ENCODE measurements at regions not wholly inside any gene's neighbourhood (a gene's known extent, or its start where the extent isn't known, plus 50 kb on each side); places are given as distances from the start of the nearest gene placed in this dataset.

GRCh38 chr18:1466035-1466434 lies 561.4 kb downstream of the ADCYAP1 start:
- no peak for ATAC-seq
- TF ChIP-seq PPARA (CRISPR knock-in tag; IDR thresholded peaks at IDR 0.05; ENCODE audit: borderline replicate concordance) (no peak), RARB (CRISPR knock-in tag; IDR thresholded peaks at IDR 0.05) (no peak), TSHZ2 (CRISPR knock-in tag; IDR thresholded peaks at IDR 0.05) (no peak), ZFP30 (CRISPR knock-in tag; IDR thresholded peaks at IDR 0.05) (no peak), ZNF565 (CRISPR knock-in tag; conservative IDR thresholded peaks at IDR 0.05; ENCODE audit: low read depth) (no peak), ZNF8 (CRISPR knock-in tag; IDR thresholded peaks at IDR 0.05) (no peak), TOX (CRISPR knock-in tag; IDR thresholded peaks at IDR 0.05; ENCODE audit: borderline replicate concordance) (no peak), GLIS3 (CRISPR knock-in tag; IDR thresholded peaks at IDR 0.05) (no peak), ZC3H10 (CRISPR knock-in tag; IDR thresholded peaks at IDR 0.05) (no peak), BACH2 (CRISPR knock-in tag; IDR thresholded peaks at IDR 0.05; ENCODE audit: borderline replicate concordance) (no peak), ARNTL (CRISPR knock-in tag; IDR thresholded peaks at IDR 0.05; ENCODE audit: borderline replicate concordance, low read depth) (no peak), ZNF70 (CRISPR knock-in tag; IDR thresholded peaks at IDR 0.05) (no peak), PATZ1 (CRISPR knock-in tag; IDR thresholded peaks at IDR 0.05; ENCODE audit: borderline replicate concordance) (no peak), SNAI2 (CRISPR knock-in tag; IDR thresholded peaks at IDR 0.05) (no peak), ISL1 (CRISPR knock-in tag; IDR thresholded peaks at IDR 0.05) (no peak)
- TF ChIP-seq, protein P1, sequence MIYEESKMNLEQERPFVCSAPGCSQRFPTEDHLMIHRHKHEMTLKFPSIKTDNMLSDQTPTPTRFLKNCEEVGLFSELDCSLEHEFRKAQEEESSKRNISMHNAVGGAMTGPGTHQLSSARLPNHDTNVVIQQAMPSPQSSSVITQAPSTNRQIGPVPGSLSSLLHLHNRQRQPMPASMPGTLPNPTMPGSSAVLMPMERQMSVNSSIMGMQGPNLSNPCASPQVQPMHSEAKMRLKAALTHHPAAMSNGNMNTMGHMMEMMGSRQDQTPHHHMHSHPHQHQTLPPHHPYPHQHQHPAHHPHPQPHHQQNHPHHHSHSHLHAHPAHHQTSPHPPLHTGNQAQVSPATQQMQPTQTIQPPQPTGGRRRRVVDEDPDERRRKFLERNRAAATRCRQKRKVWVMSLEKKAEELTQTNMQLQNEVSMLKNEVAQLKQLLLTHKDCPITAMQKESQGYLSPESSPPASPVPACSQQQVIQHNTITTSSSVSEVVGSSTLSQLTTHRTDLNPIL (CRISPR knock-in tag; IDR thresholded peaks at IDR 0.05; ENCODE audit: low read depth): no peak
- TF ChIP-seq, protein P2, sequence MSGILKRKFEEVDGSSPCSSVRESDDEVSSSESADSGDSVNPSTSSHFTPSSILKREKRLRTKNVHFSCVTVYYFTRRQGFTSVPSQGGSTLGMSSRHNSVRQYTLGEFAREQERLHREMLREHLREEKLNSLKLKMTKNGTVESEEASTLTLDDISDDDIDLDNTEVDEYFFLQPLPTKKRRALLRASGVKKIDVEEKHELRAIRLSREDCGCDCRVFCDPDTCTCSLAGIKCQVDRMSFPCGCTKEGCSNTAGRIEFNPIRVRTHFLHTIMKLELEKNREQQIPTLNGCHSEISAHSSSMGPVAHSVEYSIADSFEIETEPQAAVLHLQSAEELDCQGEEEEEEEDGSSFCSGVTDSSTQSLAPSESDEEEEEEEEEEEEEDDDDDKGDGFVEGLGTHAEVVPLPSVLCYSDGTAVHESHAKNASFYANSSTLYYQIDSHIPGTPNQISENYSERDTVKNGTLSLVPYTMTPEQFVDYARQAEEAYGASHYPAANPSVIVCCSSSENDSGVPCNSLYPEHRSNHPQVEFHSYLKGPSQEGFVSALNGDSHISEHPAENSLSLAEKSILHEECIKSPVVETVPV (CRISPR knock-in tag; IDR thresholded peaks at IDR 0.05): no peak

DNA sequence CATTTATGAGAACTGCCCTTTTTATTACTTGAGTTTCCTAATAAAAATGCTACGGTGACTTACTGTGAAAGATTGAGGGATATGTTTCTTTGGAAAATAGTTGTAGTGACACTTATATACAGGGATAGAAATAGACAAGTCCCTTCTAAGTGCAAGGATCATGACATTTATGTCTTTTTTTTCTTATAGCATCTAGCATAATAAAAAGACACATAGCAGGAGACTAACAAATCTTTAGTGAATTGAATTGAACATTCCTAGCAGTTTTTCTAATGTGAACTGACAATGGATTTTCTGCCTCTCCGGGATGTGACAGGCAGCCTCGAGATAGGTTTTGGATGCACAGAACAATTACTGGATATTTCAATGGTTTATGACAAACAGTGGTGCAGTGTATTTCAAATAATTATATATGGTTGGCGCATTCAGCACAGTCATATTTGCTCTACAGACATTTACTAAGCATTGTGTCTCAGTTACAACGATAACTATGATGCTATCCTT lies 562.8 kb downstream of the ADCYAP1 start:
- ATAC-seq: no peak
- TF ChIP-seq ZFP30 (CRISPR knock-in tag; IDR thresholded peaks at IDR 0.05): no peak
- no peak for TF ChIP-seq ZNF8 (CRISPR knock-in tag; IDR thresholded peaks at IDR 0.05)
- TF ChIP-seq PPARA (CRISPR knock-in tag; IDR thresholded peaks at IDR 0.05; ENCODE audit: borderline replicate concordance): no peak
- TF ChIP-seq ZNF565 (CRISPR knock-in tag; conservative IDR thresholded peaks at IDR 0.05; ENCODE audit: low read depth): no peak
- no peak for TF ChIP-seq ESRRG (CRISPR knock-in tag; IDR thresholded peaks at IDR 0.05)
- no peak for TF ChIP-seq ZFP3 (CRISPR knock-in tag; IDR thresholded peaks at IDR 0.05)
- no peak for TF ChIP-seq OSR1 (CRISPR knock-in tag; IDR thresholded peaks at IDR 0.05)
- no peak for TF ChIP-seq PATZ1 (CRISPR knock-in tag; IDR thresholded peaks at IDR 0.05; ENCODE audit: borderline replicate concordance)
- TF ChIP-seq CSDC2 (CRISPR knock-in tag; IDR thresholded peaks at IDR 0.05): no peak
- TF ChIP-seq SNAI2 (CRISPR knock-in tag; IDR thresholded peaks at IDR 0.05): no peak

- no peak for ATAC-seq
- TF ChIP-seq TSHZ2 (CRISPR knock-in tag; IDR thresholded peaks at IDR 0.05): no peak
- TF ChIP-seq RARB (CRISPR knock-in tag; IDR thresholded peaks at IDR 0.05): no peak
- TF ChIP-seq, protein P2 (CRISPR knock-in tag; IDR thresholded peaks at IDR 0.05): no peak
- TF ChIP-seq ISL1 (CRISPR knock-in tag; IDR thresholded peaks at IDR 0.05): no peak
- no peak for TF ChIP-seq ZNF8 (CRISPR knock-in tag; IDR thresholded peaks at IDR 0.05)
- no peak for TF ChIP-seq PATZ1 (CRISPR knock-in tag; IDR thresholded peaks at IDR 0.05; ENCODE audit: borderline replicate concordance)
- TF ChIP-seq PPARA (CRISPR knock-in tag; IDR thresholded peaks at IDR 0.05; ENCODE audit: borderline replicate concordance): no peak
Measured at GRCh38 chr18:1468550-1468949, 563.9 kb downstream of the ADCYAP1 start.

Data from SK-N-SH treated with all-trans-retinoic acid at 6 μM for 48 hours (cell line).